ENCODE measurements at regions not wholly inside any gene's neighbourhood (a gene's known extent, or its start where the extent isn't known, plus 50 kb on each side); places are given as distances from the start of the nearest gene placed in this dataset.

- TF ChIP-seq CTCF (IDR thresholded peaks at IDR 0.05) (no peak), POLR2A (IDR thresholded peaks at IDR 0.05) (no peak)
Observed at GRCh38 chr22:49448526-49448925, 379.1 kb downstream of the BRD1 start.

Data from heart left ventricle (tissue), 13 donors.